ENCODE measurements at regions not wholly inside any gene's neighbourhood (a gene's known extent, or its start where the extent isn't known, plus 50 kb on each side); places are given as distances from the start of the nearest gene placed in this dataset.

GRCh38 chr15:61639491-61639890, 410.4 kb upstream of the RORA start:
- Histone ChIP-seq H3K27ac (no peak overlapping the region), H3K36me3 (no peaks in the 10 kb centered on the region), H3K4me1 (no peaks in the 10 kb centered on the region), H3K9me3 (no peaks in the 10 kb centered on the region), H3K27me3 (peaks cover 0 to 7% of the 10 kb centered on the region in 2 donors), H3K4me3 (no peak overlapping the region)
- DNase-seq = no peak
- intact Hi-C loops (cut with DNase I; ENCODE audit: low total_unique reads) = no loop called here
- TF ChIP-seq, protein P1, sequence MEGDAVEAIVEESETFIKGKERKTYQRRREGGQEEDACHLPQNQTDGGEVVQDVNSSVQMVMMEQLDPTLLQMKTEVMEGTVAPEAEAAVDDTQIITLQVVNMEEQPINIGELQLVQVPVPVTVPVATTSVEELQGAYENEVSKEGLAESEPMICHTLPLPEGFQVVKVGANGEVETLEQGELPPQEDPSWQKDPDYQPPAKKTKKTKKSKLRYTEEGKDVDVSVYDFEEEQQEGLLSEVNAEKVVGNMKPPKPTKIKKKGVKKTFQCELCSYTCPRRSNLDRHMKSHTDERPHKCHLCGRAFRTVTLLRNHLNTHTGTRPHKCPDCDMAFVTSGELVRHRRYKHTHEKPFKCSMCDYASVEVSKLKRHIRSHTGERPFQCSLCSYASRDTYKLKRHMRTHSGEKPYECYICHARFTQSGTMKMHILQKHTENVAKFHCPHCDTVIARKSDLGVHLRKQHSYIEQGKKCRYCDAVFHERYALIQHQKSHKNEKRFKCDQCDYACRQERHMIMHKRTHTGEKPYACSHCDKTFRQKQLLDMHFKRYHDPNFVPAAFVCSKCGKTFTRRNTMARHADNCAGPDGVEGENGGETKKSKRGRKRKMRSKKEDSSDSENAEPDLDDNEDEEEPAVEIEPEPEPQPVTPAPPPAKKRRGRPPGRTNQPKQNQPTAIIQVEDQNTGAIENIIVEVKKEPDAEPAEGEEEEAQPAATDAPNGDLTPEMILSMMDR (IDR thresholded peaks at IDR 0.05) = no peak

DNA sequence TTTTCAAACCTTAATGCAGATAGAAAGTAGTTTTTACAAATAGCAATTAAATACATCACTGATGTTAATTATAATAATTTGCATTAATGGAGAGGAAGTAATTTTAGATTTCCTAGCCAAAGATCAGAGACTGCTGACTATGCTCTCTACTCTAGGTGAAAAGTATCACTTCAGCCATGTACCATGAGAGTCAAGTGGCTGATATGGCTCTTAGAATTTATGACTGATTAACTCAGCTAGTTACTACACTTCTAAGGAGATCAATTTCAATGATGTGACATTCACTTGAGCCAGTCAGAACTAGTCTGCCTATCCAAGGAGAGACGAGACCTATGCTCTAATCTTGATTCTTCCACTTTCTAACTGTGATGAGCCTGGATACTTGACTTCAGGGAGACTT, 405.7 kb upstream of the RORA start:
- Histone ChIP-seq H3K4me1 (no peaks in the 10 kb centered on the region), H3K27me3 (no peaks in the 10 kb centered on the region), H3K4me3 (no peak overlapping the region), H3K36me3 (no peaks in the 10 kb centered on the region), H3K27ac (no peak overlapping the region), H3K9me3 (no peaks in the 10 kb centered on the region)
- TF ChIP-seq, protein P1 (IDR thresholded peaks at IDR 0.05) = no peak
- no peak for DNase-seq
- intact Hi-C loops (cut with DNase I; ENCODE audit: low total_unique reads) = no loop called here

- TF ChIP-seq, protein P1 (IDR thresholded peaks at IDR 0.05) = no peak
Observed at GRCh38 chr15:61633951-61634350, 404.8 kb upstream of the RORA start.

DNA sequence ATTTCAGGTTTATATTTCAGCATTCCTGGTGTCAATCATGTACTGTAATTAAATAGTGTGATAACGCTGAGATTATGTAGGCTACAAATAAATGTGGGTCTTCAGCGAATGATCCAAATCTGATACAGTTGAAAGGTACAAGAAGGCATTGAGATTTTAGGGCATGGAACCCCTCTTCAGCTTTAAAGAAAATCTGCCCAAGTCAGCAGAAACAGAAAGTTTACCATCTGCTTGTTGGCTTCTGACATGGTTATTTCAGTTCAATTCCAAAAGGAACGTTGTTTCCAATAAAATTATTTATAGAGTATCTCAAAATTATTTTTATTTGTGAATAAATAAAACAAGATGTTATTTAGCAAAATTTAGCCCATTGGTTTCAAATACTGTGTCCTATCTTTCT, 400.2 kb upstream of the RORA start:
- Histone ChIP-seq H3K36me3 (no peaks in the 10 kb centered on the region), H3K9me3 (no peaks in the 10 kb centered on the region), H3K27me3 (no peaks in the 10 kb centered on the region), H3K4me3 (no peak overlapping the region), H3K4me1 (no peaks in the 10 kb centered on the region), H3K27ac (no peak overlapping the region)
- no peak for DNase-seq
- TF ChIP-seq, protein P1 (IDR thresholded peaks at IDR 0.05) = no peak
- intact Hi-C loops (cut with DNase I; ENCODE audit: low total_unique reads) = no loop called here

More at GRCh38 chr15:61633951-61634350, 404.8 kb upstream of the RORA start:
- no peak overlapping the region for H3K27ac ChIP-seq
- DNase-seq = no peak
- H3K27me3 ChIP-seq = no peaks in the 10 kb centered on the region
- no peaks in the 10 kb centered on the region for H3K9me3 ChIP-seq
- H3K4me1 ChIP-seq = no peaks in the 10 kb centered on the region
- intact Hi-C loops (cut with DNase I; ENCODE audit: low total_unique reads) = no loop called here
- no peak overlapping the region for H3K4me3 ChIP-seq
- no peaks in the 10 kb centered on the region for H3K36me3 ChIP-seq

- DNase-seq = no peak
- Histone ChIP-seq H3K4me3 (no peak overlapping the region), H3K9me3 (no peaks in the 10 kb centered on the region), H3K27me3 (no peaks in the 10 kb centered on the region), H3K36me3 (no peaks in the 10 kb centered on the region), H3K27ac (no peak overlapping the region), H3K4me1 (no peaks in the 10 kb centered on the region)
- TF ChIP-seq, protein P1 (IDR thresholded peaks at IDR 0.05) = no peak
- intact Hi-C loops (cut with DNase I; ENCODE audit: low total_unique reads) = no loop called here
Observed at GRCh38 chr15:61624950-61625349, 395.8 kb upstream of the RORA start.

DNA sequence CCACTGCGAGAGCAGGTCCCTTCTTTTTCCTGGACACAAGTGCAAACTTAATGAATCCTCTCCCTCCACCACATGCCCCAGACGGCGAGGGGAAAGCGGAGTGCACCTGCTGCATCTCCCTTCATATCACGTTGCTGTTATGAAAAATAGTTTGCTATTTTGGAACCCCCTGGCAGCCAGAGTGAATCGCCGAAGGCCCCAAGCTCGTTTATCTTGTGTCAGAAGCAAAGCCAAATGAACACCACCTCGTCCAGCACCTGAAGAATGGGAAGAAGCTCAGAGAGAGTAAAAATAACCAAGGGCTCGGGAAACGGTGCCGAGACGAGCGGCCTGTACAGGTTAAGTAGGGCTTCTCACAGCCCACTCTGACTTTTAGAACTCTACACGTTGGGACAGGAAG, 394.6 kb upstream of the RORA start:
- H3K4me1 ChIP-seq = no peaks in the 10 kb centered on the region
- H3K9me3 ChIP-seq = no peaks in the 10 kb centered on the region
- TF ChIP-seq, protein P1 (IDR thresholded peaks at IDR 0.05) = no peak
- H3K4me3 ChIP-seq = no peak overlapping the region
- no peak for DNase-seq
- no peaks in the 10 kb centered on the region for H3K27me3 ChIP-seq
- no peaks in the 10 kb centered on the region for H3K36me3 ChIP-seq
- intact Hi-C loops (cut with DNase I; ENCODE audit: low total_unique reads) = no loop called here
- no peak overlapping the region for H3K27ac ChIP-seq

Measured in tibial artery (tissue), 4 donors.